DOHH2 (cell line): ENCODE measurements at regions not wholly inside any gene's neighbourhood (a gene's known extent, or its start where the extent isn't known, plus 50 kb on each side); places are given as distances from the start of the nearest gene placed in this dataset.

Experiments
- H3F3A ChIP-seq: fragments of 200-600 bp; sonication (generic), shearing (Covaris generic); 2 replicates; pipeline ENCODE4 v1.6.0; 2016; ENCODE audit warnings: antibody characterized with exemption, mild to moderate bottlenecking; ENCODE audit not compliant: control insufficient read depth, insufficient read depth
- H3K27ac ChIP-seq: fragments of 200-600 bp; sonication (generic); 2 replicates; pipeline ENCODE4 v1.5.1; 2014; ENCODE audit warnings: low read depth, mild to moderate bottlenecking, low read length, moderate library complexity
- H3K27me3 ChIP-seq: fragments of 200-600 bp; sonication (generic); 2 replicates; pipeline ENCODE4 v1.6.1; 2014; ENCODE audit warnings: mild to moderate bottlenecking, low read length, mixed read lengths; ENCODE audit not compliant: control insufficient read depth
- H3K36me3 ChIP-seq: fragments of 200-600 bp; sonication (generic); 2 replicates; pipeline ENCODE4 v1.6.1; 2014; ENCODE audit warnings: mild to moderate bottlenecking, low read length, moderate library complexity, mixed read lengths; ENCODE audit not compliant: control insufficient read depth
- H3K4me1 ChIP-seq: fragments of 200-600 bp; sonication (generic); 2 replicates; pipeline ENCODE4 v1.6.1; 2014; ENCODE audit warnings: mild to moderate bottlenecking, low read length, mixed read lengths; ENCODE audit not compliant: control insufficient read depth
- H3K4me2 ChIP-seq: fragments of 200-600 bp; sonication (generic); 2 replicates; pipeline ENCODE4 v1.6.0; 2014; ENCODE audit warnings: mild to moderate bottlenecking, low read length, moderate library complexity
- H3K4me3 ChIP-seq: fragments of 200-600 bp; sonication (generic); 2 replicates; pipeline ENCODE4 v1.5.1; 2014; ENCODE audit warnings: mild to moderate bottlenecking, low read length, mixed read lengths
- H3K79me2 ChIP-seq: fragments of 200-600 bp; sonication (generic); 2 replicates; pipeline ENCODE4 v1.6.1; 2014; ENCODE audit warnings: mild to moderate bottlenecking, low read length, mixed read lengths; ENCODE audit not compliant: control insufficient read depth
- H3K9me2 ChIP-seq: fragments of 200-600 bp; sonication (generic); replicated peaks from 2 replicates; pipeline ENCODE4 v1.6.1; 2014; ENCODE audit warnings: mild to moderate bottlenecking, low read length, mixed read lengths; ENCODE audit not compliant: control insufficient read depth
- H3K9me3 ChIP-seq: fragments of 200-600 bp; sonication (generic); 2 replicates; pipeline ENCODE4 v1.6.1; 2014; ENCODE audit warnings: antibody characterized with exemption, low read length, mixed read lengths; ENCODE audit not compliant: control insufficient read depth, insufficient read depth
- H4K20me1 ChIP-seq: fragments of 200-600 bp; sonication (generic); 2 replicates; pipeline ENCODE4 v1.6.0; 2014; ENCODE audit warnings: low read depth, mild to moderate bottlenecking, antibody characterized with exemption, low read length, moderate library complexity; ENCODE audit not compliant: control insufficient read depth, insufficient read depth
- CTCF ChIP-seq: fragments of 200-600 bp; sonication (generic); IDR thresholded peaks from one replicate; pipeline ENCODE4 v1.5.1; 2014; ENCODE audit warnings: antibody characterized with exemption, mild to moderate bottlenecking, low read depth, low read length; ENCODE audit not compliant: poor library complexity, severe bottlenecking
- EZH2phosphoT487 ChIP-seq: fragments of 200-600 bp; sonication (generic); IDR thresholded peaks from 2 replicates; pipeline ENCODE4 v1.6.1; 2017; ENCODE audit warnings: borderline replicate concordance, mild to moderate bottlenecking, antibody characterized with exemption, low read length, moderate library complexity, mixed read lengths

- no peaks in the 10 kb centered on the region for H4K20me1 ChIP-seq
- H3K9me2 ChIP-seq, result no peaks in the 10 kb centered on the region
- no peaks in the 10 kb centered on the region for H3K4me1 ChIP-seq
- no peak overlapping the region for H3K27ac ChIP-seq
- no peaks in the 10 kb centered on the region for H3K79me2 ChIP-seq
- no peaks in the 10 kb centered on the region for H3F3A ChIP-seq
- no peaks in the 10 kb centered on the region for H3K9me3 ChIP-seq
- TF ChIP-seq CTCF (peak; percentile 99), EZH2phosphoT487 (no peak)
- no peak overlapping the region for H3K4me2 ChIP-seq
- H3K36me3 ChIP-seq, result no peaks in the 10 kb centered on the region
- no peaks in the 10 kb centered on the region for H3K27me3 ChIP-seq
- H3K4me3 ChIP-seq, result no peak overlapping the region
Measured at GRCh38 chr12:130031571-130032189, 127.9 kb upstream of the TMEM132D start.

- no peak overlapping the region for H3K27ac ChIP-seq
- H3F3A ChIP-seq, result peaks cover 7% of the 10 kb centered on the region
- H3K4me1 ChIP-seq, result no peaks in the 10 kb centered on the region; the same call in 1 of the 2 replicates
- H3K27me3 ChIP-seq, result no peaks in the 10 kb centered on the region
- H3K4me2 ChIP-seq, result no peak overlapping the region
- H3K4me3 ChIP-seq, result no peak overlapping the region
- H3K79me2 ChIP-seq, result no peaks in the 10 kb centered on the region
- H3K9me2 ChIP-seq, result no peaks in the 10 kb centered on the region
- no peaks in the 10 kb centered on the region for H4K20me1 ChIP-seq
- peaks cover 18% of the 10 kb centered on the region; the same call in 1 of the 2 replicates for H3K9me3 ChIP-seq
- no peaks in the 10 kb centered on the region for H3K36me3 ChIP-seq
- peak; percentile 67 for TF ChIP-seq CTCF
- TF ChIP-seq EZH2phosphoT487, result no peak
Measured at GRCh38 chr12:130041983-130042812, 120.1 kb upstream of the FZD10 start.

- H3K27ac ChIP-seq, result no peak overlapping the region
- no peaks in the 10 kb centered on the region for H3K27me3 ChIP-seq
- no peak overlapping the region for H3K4me2 ChIP-seq
Measured at GRCh38 chr12:130043685-130044406, 118.4 kb upstream of the FZD10 start.

More at GRCh38 chr12:130043685-130044406, 118.4 kb upstream of the FZD10 start:
- H3K4me1 ChIP-seq, result peaks cover 7% of the 10 kb centered on the region
- H3F3A ChIP-seq, result peaks cover 7% of the 10 kb centered on the region
- no peaks in the 10 kb centered on the region for H3K36me3 ChIP-seq
- no peaks in the 10 kb centered on the region for H4K20me1 ChIP-seq
- no peak overlapping the region for H3K4me3 ChIP-seq
- no peaks in the 10 kb centered on the region for H3K9me2 ChIP-seq
- TF ChIP-seq EZH2phosphoT487 (no peak), CTCF (no peak)
- H3K9me3 ChIP-seq, result peaks cover 18% of the 10 kb centered on the region; the same call in 1 of the 2 replicates
- H3K79me2 ChIP-seq, result no peaks in the 10 kb centered on the region
